Type B pancreatic cell (in vitro differentiated cells): ENCODE measurements at regions not wholly inside any gene's neighbourhood (a gene's known extent, or its start where the extent isn't known, plus 50 kb on each side); places are given as distances from the start of the nearest gene placed in this dataset.
A peak's percentile ranks its signal among the peaks of the same experiment; 100 is the strongest.
"Not testable (repeated sequence)": the region's sequence is repeated elsewhere in the genome, so short reads cannot be mapped to it uniquely, and the experiment has no call there.

Experiments
- DNase-seq: peaks from one replicate; pipeline ENCODE4 v3.0.0; 2021; ENCODE audit warnings: mixed read lengths; ENCODE audit not compliant: unreplicated experiment; ENCODE audit errors: extremely low spot score
- H3K27ac Mint-ChIP-seq: 2 replicates; pipeline ENCODE4 v1.8.0; 2021; ENCODE audit warnings: mild to moderate bottlenecking, mixed read lengths
- H3K27me3 Mint-ChIP-seq: 2 replicates; pipeline ENCODE4 v1.8.0; 2021; ENCODE audit warnings: mixed read lengths
- H3K36me3 Mint-ChIP-seq: 2 replicates; pipeline ENCODE4 v1.8.0; 2021; ENCODE audit warnings: mixed read lengths
- H3K4me1 Mint-ChIP-seq: one replicate; pipeline ENCODE4 v1.8.0; 2021; ENCODE audit warnings: mixed read lengths; ENCODE audit not compliant: unreplicated experiment
- H3K4me3 Mint-ChIP-seq: 2 replicates; pipeline ENCODE4 v1.8.0; 2021; ENCODE audit warnings: mild to moderate bottlenecking, mixed read lengths
- H3K9me3 Mint-ChIP-seq: 2 replicates; pipeline ENCODE4 v1.8.0; 2021; ENCODE audit warnings: mixed read lengths
- CTCF ChIP-seq: fragments of 200-600 bp; sonication (generic); conservative IDR thresholded peaks from 2 replicates; pipeline ENCODE4 v1.5.0; 2021; ENCODE audit warnings: antibody characterized with exemption, mild to moderate bottlenecking

DNA sequence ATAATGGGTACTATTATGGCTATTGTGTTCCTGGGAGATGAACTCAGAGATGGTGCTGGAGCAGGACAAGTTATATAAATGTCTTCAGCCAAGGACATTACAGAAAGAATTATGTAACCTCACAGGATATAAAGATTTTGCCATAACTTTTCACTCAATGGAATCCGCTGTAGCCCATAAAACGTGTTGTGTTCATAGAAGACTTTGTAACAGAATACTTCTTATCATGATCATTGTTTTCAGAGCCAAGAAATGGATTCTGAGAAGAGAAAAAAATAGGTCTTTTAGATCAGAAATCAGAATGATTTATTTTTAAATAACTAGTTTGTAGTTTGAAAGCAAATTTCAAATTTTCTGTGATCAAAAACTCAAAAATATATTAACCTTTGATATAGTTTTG lies 441.0 kb upstream of the TENM3 start:
- Mint-ChIP-seq H3K27me3 (peaks cover 6% of the 10 kb centered on the region), H3K4me1 (no peaks in the 10 kb centered on the region), H3K4me3 (no peak overlapping the region), H3K27ac (no peak overlapping the region), H3K9me3 (no peaks in the 10 kb centered on the region), H3K36me3 (no peaks in the 10 kb centered on the region)
- no peak for DNase-seq
- TF ChIP-seq CTCF: no peak

DNA sequence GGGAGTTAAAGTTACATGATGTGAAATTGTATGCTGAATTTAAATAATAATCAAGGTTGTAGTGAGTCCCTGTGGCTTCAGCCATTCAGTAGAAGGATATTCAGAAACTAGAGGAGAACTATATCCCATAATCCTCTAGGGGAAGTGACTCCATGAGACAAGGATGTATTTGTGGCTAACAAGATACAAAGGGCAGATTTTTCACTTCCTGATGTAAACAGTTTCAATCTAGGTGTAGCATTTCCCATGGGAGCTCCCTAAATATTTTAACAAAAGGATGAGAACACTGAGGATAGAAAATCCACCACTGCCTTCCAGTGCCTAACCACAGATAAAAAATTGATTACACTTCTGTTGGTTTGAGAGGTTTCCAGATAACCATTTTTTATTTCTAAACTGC lies 435.4 kb upstream of the TENM3 start:
- Mint-ChIP-seq H3K27me3 (peaks cover 6% of the 10 kb centered on the region), H3K9me3 (no peaks in the 10 kb centered on the region), H3K4me1 (no peaks in the 10 kb centered on the region), H3K27ac (no peak overlapping the region), H3K36me3 (no peaks in the 10 kb centered on the region), H3K4me3 (no peak overlapping the region)
- TF ChIP-seq CTCF: no peak
- DNase-seq: no peak

GRCh38 chr4:181810711-181811110 lies 432.5 kb upstream of the TENM3 start:
- Mint-ChIP-seq H3K9me3 (no peaks in the 10 kb centered on the region), H3K27ac (no peak overlapping the region), H3K27me3 (no peaks in the 10 kb centered on the region), H3K36me3 (no peaks in the 10 kb centered on the region), H3K4me3 (no peak overlapping the region), H3K4me1 (no peaks in the 10 kb centered on the region)
- no peak for DNase-seq
- no peak for TF ChIP-seq CTCF

DNA sequence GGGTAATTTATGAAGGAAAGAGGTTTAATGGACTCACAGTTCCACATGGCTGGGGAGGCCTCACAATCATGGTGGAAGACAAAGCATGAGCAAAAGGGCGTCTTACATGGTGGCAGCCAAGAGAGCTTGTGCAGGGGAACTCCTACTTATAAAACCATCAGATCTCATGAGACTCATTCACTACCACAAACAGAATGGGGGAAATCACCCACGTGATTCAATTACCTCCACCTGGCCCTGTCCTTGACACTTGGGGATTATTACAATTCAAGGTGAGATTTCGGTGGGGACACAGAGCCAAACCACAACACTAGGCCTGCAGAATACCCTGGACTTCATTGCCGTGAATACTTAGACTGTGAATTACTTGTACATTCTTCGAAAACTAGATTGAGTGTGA lies 431.7 kb upstream of the TENM3 start:
- not testable (repeated sequence) for H3K4me1 Mint-ChIP-seq, H3K27ac Mint-ChIP-seq, H3K9me3 Mint-ChIP-seq, H3K27me3 Mint-ChIP-seq, H3K36me3 Mint-ChIP-seq, H3K4me3 Mint-ChIP-seq, DNase-seq

DNA sequence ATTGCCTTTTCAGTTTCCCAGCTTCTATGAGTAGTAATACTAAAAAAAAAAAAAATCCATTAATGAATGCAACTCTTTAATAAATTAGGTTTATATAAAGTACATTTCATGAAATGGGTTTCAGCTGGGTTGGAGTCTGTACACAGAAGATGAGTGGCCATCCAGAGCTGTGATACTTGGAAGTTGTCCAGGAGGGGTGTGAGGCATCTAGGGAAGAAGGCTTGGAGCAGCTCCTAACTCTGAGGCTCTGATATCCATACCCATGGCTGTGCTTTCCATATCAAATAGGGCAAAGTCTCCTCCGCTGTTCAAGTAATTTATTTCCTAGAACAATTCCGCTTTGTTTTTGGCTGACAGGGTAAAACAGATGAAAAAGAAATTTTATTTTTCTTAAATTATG lies 423.3 kb upstream of the TENM3 start:
- no peak for DNase-seq
- Mint-ChIP-seq H3K4me3 (no peak overlapping the region), H3K4me1 (peaks cover 30% of the 10 kb centered on the region), H3K36me3 (peaks cover 3% of the 10 kb centered on the region), H3K27me3 (peaks cover 3% of the 10 kb centered on the region), H3K27ac (no peak overlapping the region), H3K9me3 (peaks cover 4% of the 10 kb centered on the region)
- no peak for TF ChIP-seq CTCF

- Mint-ChIP-seq H3K9me3 (peaks cover 4% of the 10 kb centered on the region), H3K36me3 (peaks cover 3% of the 10 kb centered on the region), H3K4me3 (peak overlapping the region; percentile 61), H3K27me3 (peaks cover 3% of the 10 kb centered on the region), H3K27ac (no peak overlapping the region), H3K4me1 (peaks cover 30% of the 10 kb centered on the region)
- no peak for DNase-seq
- no peak for TF ChIP-seq CTCF
These were observed 422.6 kb upstream of the TENM3 start for GRCh38 chr4:181820553-181820952.
